HUES6 (cell line): ENCODE measurements at regions not wholly inside any gene's neighbourhood (a gene's known extent, or its start where the extent isn't known, plus 50 kb on each side); places are given as distances from the start of the nearest gene placed in this dataset.
"Not testable (repeated sequence)": the region's sequence is repeated elsewhere in the genome, so short reads cannot be mapped to it uniquely, and the experiment has no call there.

Experiments
- H3K27ac ChIP-seq: 2 replicates; pipeline ENCODE4 v1.7.0; 2013; ENCODE audit warnings: low read depth, mild to moderate bottlenecking, low read length, inconsistent platforms
- H3K27me3 ChIP-seq: 2 replicates; pipeline ENCODE4 v1.6.1; 2013; ENCODE audit warnings: low read length; ENCODE audit not compliant: control insufficient read depth, insufficient read depth
- H3K36me3 ChIP-seq: 2 replicates; pipeline ENCODE4 v1.6.1; 2013; ENCODE audit warnings: low read length; ENCODE audit not compliant: control insufficient read depth, insufficient read depth
- H3K4me1 ChIP-seq: 2 replicates; pipeline ENCODE4 v1.6.1; 2013; ENCODE audit warnings: low read length; ENCODE audit not compliant: control insufficient read depth, insufficient read depth
- H3K4me3 ChIP-seq: 2 replicates; pipeline ENCODE4 v1.5.1; 2013; ENCODE audit warnings: low read depth, low read length
- H3K9ac ChIP-seq: one replicate; pipeline ENCODE4 v1.6.1; 2013; ENCODE audit warnings: mild to moderate bottlenecking, low read length
- H3K9me3 ChIP-seq: 2 replicates; pipeline ENCODE4 v1.6.1; 2013; ENCODE audit warnings: low read depth, low read length; ENCODE audit not compliant: control insufficient read depth, insufficient read depth

- not testable (repeated sequence) for H3K4me3 ChIP-seq, H3K27me3 ChIP-seq, H3K27ac ChIP-seq, H3K36me3 ChIP-seq, H3K9ac ChIP-seq, H3K4me1 ChIP-seq
- H3K9me3 ChIP-seq, result peaks cover 17% of the 10 kb centered on the region
Measured at GRCh38 chr7:63555226-63555994, 443.2 kb upstream of the ZNF722 start.

GRCh38 chr7:63556223-63556622, 442.4 kb upstream of the ZNF722 start:
- H3K4me3 ChIP-seq, H3K36me3 ChIP-seq: not testable (repeated sequence)

GRCh38 chr7:63559016-63559415, 439.6 kb upstream of the ZNF722 start:
- H3K9me3 ChIP-seq, result peaks cover 22% of the 10 kb centered on the region
- not testable (repeated sequence) for H3K9ac ChIP-seq, H3K4me3 ChIP-seq, H3K27me3 ChIP-seq, H3K4me1 ChIP-seq, H3K27ac ChIP-seq, H3K36me3 ChIP-seq

More at GRCh38 chr7:63556223-63556622, 442.4 kb upstream of the ZNF722 start:
- H3K9ac ChIP-seq, H3K27ac ChIP-seq, H3K4me1 ChIP-seq, H3K27me3 ChIP-seq: not testable (repeated sequence)
- H3K9me3 ChIP-seq, result peaks cover 21% of the 10 kb centered on the region

- H3K9me3 ChIP-seq, result peaks cover 24% of the 10 kb centered on the region; the same call in 1 of the 2 replicates
- not testable (repeated sequence) for H3K4me1 ChIP-seq, H3K36me3 ChIP-seq, H3K27ac ChIP-seq, H3K4me3 ChIP-seq, H3K27me3 ChIP-seq, H3K9ac ChIP-seq
Measured at GRCh38 chr7:63559826-63560465, 438.7 kb upstream of the ZNF722 start.

- H3K9ac ChIP-seq, H3K27ac ChIP-seq, H3K27me3 ChIP-seq, H3K4me3 ChIP-seq, H3K4me1 ChIP-seq, H3K36me3 ChIP-seq: not testable (repeated sequence)
- H3K9me3 ChIP-seq, result peaks cover 25% of the 10 kb centered on the region; the same call in 1 of the 2 replicates
Measured at GRCh38 chr7:63561911-63562310, 436.7 kb upstream of the ZNF722 start.

- H3K9ac ChIP-seq, H3K27me3 ChIP-seq, H3K4me1 ChIP-seq, H3K4me3 ChIP-seq, H3K27ac ChIP-seq, H3K36me3 ChIP-seq: not testable (repeated sequence)
- peaks cover 28% of the 10 kb centered on the region; the same call in 1 of the 2 replicates for H3K9me3 ChIP-seq
Measured at GRCh38 chr7:63562364-63563060, 436.1 kb upstream of the ZNF722 start.

- not testable (repeated sequence) for H3K4me3 ChIP-seq, H3K9ac ChIP-seq, H3K4me1 ChIP-seq, H3K36me3 ChIP-seq, H3K27ac ChIP-seq, H3K27me3 ChIP-seq
- H3K9me3 ChIP-seq, result peaks cover 32% of the 10 kb centered on the region
Measured at GRCh38 chr7:63563151-63563940, 435.3 kb upstream of the ZNF722 start.

GRCh38 chr7:63564882-63565281, 433.8 kb upstream of the ZNF722 start:
- not testable (repeated sequence) for H3K27me3 ChIP-seq, H3K27ac ChIP-seq, H3K4me3 ChIP-seq, H3K36me3 ChIP-seq, H3K9ac ChIP-seq, H3K4me1 ChIP-seq
- peaks cover 31% of the 10 kb centered on the region for H3K9me3 ChIP-seq

DNA sequence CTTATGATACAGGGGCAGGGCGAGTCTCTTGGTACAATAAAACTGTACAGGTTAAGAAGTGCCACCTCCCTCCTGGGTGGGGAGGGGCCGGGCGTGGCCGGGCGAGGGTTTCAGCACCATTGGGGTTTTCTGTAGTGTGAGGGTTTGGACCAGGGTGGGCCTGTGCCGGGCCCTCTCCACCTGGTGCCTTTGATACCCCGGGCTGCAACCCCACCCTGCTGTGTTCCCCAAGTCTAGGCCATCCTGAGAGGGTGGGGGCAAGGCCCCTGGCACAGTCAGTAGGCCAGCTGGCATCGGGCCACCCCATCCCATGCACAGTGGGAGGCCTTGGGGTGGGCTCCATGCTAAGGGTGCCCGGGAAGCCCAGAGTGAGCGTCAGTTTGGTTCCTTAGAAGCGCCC, 431.8 kb upstream of the ZNF722 start:
- H3K9me3 ChIP-seq, result peaks cover 34% of the 10 kb centered on the region
- H3K27me3 ChIP-seq, H3K4me1 ChIP-seq, H3K9ac ChIP-seq, H3K27ac ChIP-seq, H3K4me3 ChIP-seq, H3K36me3 ChIP-seq: not testable (repeated sequence)

DNA sequence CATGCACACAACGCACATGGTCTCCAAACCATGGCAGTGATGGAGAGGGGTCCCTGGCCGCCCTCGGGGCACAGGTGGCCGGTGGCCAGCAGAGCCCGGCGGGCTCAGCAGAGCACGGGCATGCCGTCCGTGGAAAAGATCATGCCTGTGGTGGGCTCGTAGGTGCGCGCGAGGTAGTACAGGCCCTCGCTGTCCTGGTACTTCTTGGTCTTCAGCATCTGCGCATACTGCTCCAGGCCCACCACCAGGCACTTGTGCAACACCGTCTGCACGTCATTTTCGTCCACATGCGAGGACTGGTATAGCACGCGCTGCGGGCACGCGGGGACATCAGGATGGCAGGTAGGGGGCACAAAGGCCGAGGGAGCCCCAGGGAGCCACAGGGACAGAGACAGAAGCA, 431.0 kb upstream of the ZNF722 start:
- not testable (repeated sequence) for H3K4me1 ChIP-seq, H3K27ac ChIP-seq, H3K9ac ChIP-seq, H3K36me3 ChIP-seq, H3K4me3 ChIP-seq, H3K27me3 ChIP-seq
- H3K9me3 ChIP-seq, result peaks cover 34% of the 10 kb centered on the region
